ENCODE measurements at regions not wholly inside any gene's neighbourhood (a gene's known extent, or its start where the extent isn't known, plus 50 kb on each side); places are given as distances from the start of the nearest gene placed in this dataset.

DNA sequence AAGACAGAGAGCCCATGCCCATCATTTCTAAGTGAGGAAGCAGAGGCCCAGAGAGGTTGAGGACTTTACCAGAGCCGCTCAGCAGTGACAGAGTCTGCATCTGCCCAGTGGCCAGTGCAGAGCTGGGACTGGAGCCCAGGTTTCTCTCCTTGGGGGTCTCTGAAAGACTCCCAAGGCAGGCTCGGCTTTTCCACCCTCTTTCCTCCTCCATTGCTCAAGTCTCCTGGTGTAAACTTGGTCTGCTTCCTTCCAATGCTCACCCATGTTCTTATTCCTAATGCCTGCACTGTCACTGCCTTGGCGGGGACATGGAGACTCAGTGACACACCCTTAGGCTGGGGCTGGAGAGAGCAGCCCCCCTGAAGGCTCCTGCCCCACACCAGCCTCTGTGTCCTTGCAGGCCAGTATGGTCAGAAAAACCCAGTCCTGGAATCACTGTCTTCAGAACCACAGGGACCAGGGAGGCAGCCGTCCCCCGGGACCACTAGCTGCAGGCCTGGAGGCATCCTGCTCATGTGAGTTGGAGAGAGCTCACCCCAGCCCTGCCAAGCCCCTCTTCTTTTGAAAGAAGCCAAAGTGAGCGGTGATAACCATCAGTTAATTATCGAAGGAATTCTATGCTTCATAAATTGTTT lies 211.0 kb upstream of the ZNF536 start:
- Histone ChIP-seq H2BK20ac (ENCODE audit: low read length) (no peak overlapping the region), H3K18ac (ENCODE audit: extremely low read depth, low read length) (no peak overlapping the region), H4K5ac (ENCODE audit: insufficient read length, low read depth, low read length) (no peak overlapping the region), H3K4ac (replicated peaks; ENCODE audit: insufficient read length, low read depth, low read length) (no peak overlapping the region), H3K4me2 (ENCODE audit: insufficient read depth in 1 of 2, low read depth in 2 of 2, low read length in 2 of 2) (no peak overlapping the region), H2AK5ac (ENCODE audit: low read depth, low read length) (no peak overlapping the region), H4K8ac (ENCODE audit: extremely low read depth, insufficient read depth, low read length) (no peak overlapping the region), H4K20me1 (replicated peaks in 1 of 2; ENCODE audit: control insufficient read depth in 1 of 2, insufficient read depth in 2 of 2, low read length in 2 of 2) (no peaks in the 10 kb centered on the region), H2BK120ac (replicated peaks; ENCODE audit: low read depth, low read length) (no peak overlapping the region), H3K23me2 (ENCODE audit: low read depth, low read length) (peaks cover 7% of the 10 kb centered on the region; the same call in 1 of the 2 replicates), H3K27me3 (replicated peaks in 1 of 4; ENCODE audit: control insufficient read depth in 3 of 4, extremely low read depth in 1 of 4, insufficient read depth in 3 of 4, low read length in 3 of 4) (no peaks in the 10 kb centered on the region), H2AFZ (ENCODE audit: low read length) (no peak overlapping the region), H3K9ac (replicated peaks in 1 of 4; ENCODE audit: extremely low read depth in 1 of 4, low read depth in 3 of 4, low read length in 3 of 4) (no peak overlapping the region), H3K79me1 (ENCODE audit: low read depth, low read length) (no peaks in the 10 kb centered on the region; the same call in 1 of the 2 replicates), H3K23ac (ENCODE audit: insufficient read length) (no peak overlapping the region), H2BK12ac (ENCODE audit: low read depth, low read length) (no peak overlapping the region), H4K91ac (replicated peaks; ENCODE audit: insufficient read length, low read length) (no peak overlapping the region), H2BK15ac (ENCODE audit: low read length) (no peak overlapping the region), H2BK5ac (ENCODE audit: low read depth, low read length) (no peak overlapping the region), H3K4me3 (ENCODE audit: extremely low read depth in 1 of 4, insufficient read depth in 2 of 4, low read depth in 3 of 4, low read length in 4 of 4) (no peak overlapping the region), H3K79me2 (ENCODE audit: control insufficient read depth in 1 of 2, insufficient read depth in 2 of 2, low read length in 2 of 2) (no peaks in the 10 kb centered on the region), H3K36me3 (ENCODE audit: control insufficient read depth in 2 of 4, insufficient read depth in 4 of 4, low read length in 3 of 4) (no peaks in the 10 kb centered on the region), H3K56ac (replicated peaks; ENCODE audit: insufficient read length, low read depth, low read length) (no peak overlapping the region), H3K9me3 (ENCODE audit: insufficient read depth in 2 of 2, low read depth in 1 of 2, low read length in 1 of 2) (no peaks in the 10 kb centered on the region), H3K4me1 (replicated peaks in 1 of 4; ENCODE audit: control insufficient read depth in 3 of 4, insufficient read depth in 4 of 4, low read length in 3 of 4) (no peaks in the 10 kb centered on the region), H3K14ac (ENCODE audit: insufficient read length) (no peak overlapping the region), H3K27ac (ENCODE audit: low read depth, low read length) (no peak overlapping the region)
- FAIRE-seq (no peak), DNase-seq (ENCODE audit: low read depth in 1 of 2, low spot score in 2 of 2) (peak in 1 of 2 experiments; percentile 17)
- TF ChIP-seq FOSL1 (IDR thresholded peaks at IDR 0.05; ENCODE audit: insufficient read depth, low read depth, low read length) = no peak
- TF ChIP-seq CEBPB (IDR thresholded peaks at IDR 0.05; ENCODE audit: low read depth, low read length) = no peak
- TF ChIP-seq HDAC6 (IDR thresholded peaks at IDR 0.05; ENCODE audit: low read depth, low read length) = no peak
- TF ChIP-seq, protein P1, sequence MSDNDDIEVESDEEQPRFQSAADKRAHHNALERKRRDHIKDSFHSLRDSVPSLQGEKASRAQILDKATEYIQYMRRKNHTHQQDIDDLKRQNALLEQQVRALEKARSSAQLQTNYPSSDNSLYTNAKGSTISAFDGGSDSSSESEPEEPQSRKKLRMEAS (IDR thresholded peaks at IDR 0.05) = no peak
- TF ChIP-seq GTF2F1 (IDR thresholded peaks at IDR 0.05; ENCODE audit: borderline replicate concordance, low read depth, low read length) = no peak
- no peak for TF ChIP-seq POLR2AphosphoS5 (IDR thresholded peaks at IDR 0.05; ENCODE audit: low read depth, low read length)
- ChIA-PET POLR2A (ENCODE audit: partially characterized antibody) (no interaction called here), CTCF (ENCODE audit: partially characterized antibody) (no interaction called here)
- 90% methylated on average over 7 of the region's 7 CpGs; no CpG with 5 or more reads in 1 of the 2 experiments for WGBS, 2 experiments (ENCODE audit: extremely low coverage in 1 of 2, insufficient coverage in 1 of 2, insufficient read length in 1 of 2, insufficient replicate concordance in 2 of 2, low coverage in 1 of 2, low lambda C conversion rate in 2 of 2, missing lambda C conversion rate in 1 of 2)

All from H1 (cell line).